ACC112 (cell line): ENCODE measurements at regions not wholly inside any gene's neighbourhood (a gene's known extent, or its start where the extent isn't known, plus 50 kb on each side); places are given as distances from the start of the nearest gene placed in this dataset.
"Not testable (repeated sequence)": the region's sequence is repeated elsewhere in the genome, so short reads cannot be mapped to it uniquely, and the experiment has no call there.

Experiments
- H2AFZ ChIP-seq: fragments of 200-600 bp; sonication (generic); one replicate; pipeline ENCODE4 v1.6.0; 2017; ENCODE audit warnings: antibody characterized with exemption, low read length; ENCODE audit not compliant: unreplicated experiment
- H3K27ac ChIP-seq: fragments of 200-600 bp; sonication (generic); 2 replicates; pipeline ENCODE4 v1.5.1; 2014; ENCODE audit warnings: low read depth, mild to moderate bottlenecking, antibody characterized with exemption, low read length, moderate library complexity
- H3K27me3 ChIP-seq: fragments of 200-600 bp; sonication (generic); 2 replicates; pipeline ENCODE4 v1.6.1; 2014; ENCODE audit warnings: mild to moderate bottlenecking, antibody characterized with exemption, low read length, moderate library complexity, mixed read lengths; ENCODE audit not compliant: insufficient read depth
- H3K36me3 ChIP-seq: fragments of 200-600 bp; sonication (generic); 2 replicates; pipeline ENCODE4 v1.6.1; 2016; ENCODE audit warnings: mild to moderate bottlenecking, antibody characterized with exemption, low read length, moderate library complexity, mixed read lengths; ENCODE audit not compliant: insufficient read depth
- H3K4me1 ChIP-seq: fragments of 200-600 bp; sonication (generic); one replicate; pipeline ENCODE4 v1.6.1; 2016; ENCODE audit warnings: low read length, mixed read lengths; ENCODE audit not compliant: insufficient read depth, unreplicated experiment, control insufficient read depth
- H3K4me3 ChIP-seq: fragments of 200-600 bp; sonication (generic); 2 replicates; pipeline ENCODE4 v1.5.1; 2014; ENCODE audit warnings: mild to moderate bottlenecking, low read depth, low read length
- H3K79me2 ChIP-seq: fragments of 200-600 bp; sonication (generic); one replicate; pipeline ENCODE4 v1.6.0; 2016; ENCODE audit warnings: low read length; ENCODE audit not compliant: control insufficient read depth, unreplicated experiment, insufficient read depth

DNA sequence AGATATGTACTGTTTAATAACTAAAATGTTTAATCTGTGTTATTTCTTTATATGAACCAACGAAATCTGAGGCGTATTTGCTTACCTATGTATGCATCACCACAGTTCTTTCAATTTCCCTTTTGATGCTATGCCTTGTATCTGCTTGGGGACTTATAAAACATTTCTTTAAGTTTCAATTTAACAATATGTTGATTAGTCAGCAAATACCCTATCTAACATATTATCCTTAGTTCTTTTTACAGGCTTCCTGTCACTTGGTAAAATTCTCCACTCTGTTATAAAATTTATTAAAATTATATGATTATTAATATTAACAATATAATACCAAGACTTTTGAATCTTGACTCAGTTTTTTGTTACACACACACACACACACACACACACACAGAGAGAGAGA, 174.3 kb downstream of the CPS1 start:
- H3K79me2 ChIP-seq, result no peaks in the 10 kb centered on the region
- H3K4me3 ChIP-seq, result no peak overlapping the region
- H3K36me3 ChIP-seq, result no peaks in the 10 kb centered on the region
- H3K4me1 ChIP-seq, result no peaks in the 10 kb centered on the region
- H3K27ac ChIP-seq, result no peak overlapping the region
- no peak overlapping the region for H2AFZ ChIP-seq
- no peaks in the 10 kb centered on the region for H3K27me3 ChIP-seq

DNA sequence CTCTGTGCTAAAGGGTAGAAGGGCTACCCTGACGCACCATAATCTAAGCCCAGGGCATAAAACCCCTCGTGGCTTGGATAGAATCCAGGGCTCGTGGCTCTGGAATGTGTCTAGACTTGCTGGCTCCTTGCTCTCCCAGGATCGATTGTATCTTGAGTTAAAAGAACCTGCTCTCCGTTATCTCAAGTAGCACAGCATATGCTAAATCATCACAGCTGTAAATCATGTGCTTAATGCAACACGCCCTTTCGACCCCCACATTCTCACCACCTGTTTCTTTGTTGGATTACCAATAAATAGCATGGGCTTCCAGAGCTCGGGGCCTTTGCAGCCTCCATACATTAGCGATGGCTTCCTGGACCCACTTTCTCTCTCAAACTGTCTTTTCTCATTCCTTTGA, 190.4 kb downstream of the CPS1 start:
- H3K79me2 ChIP-seq, H2AFZ ChIP-seq, H3K4me1 ChIP-seq, H3K27me3 ChIP-seq, H3K4me3 ChIP-seq, H3K36me3 ChIP-seq, H3K27ac ChIP-seq: not testable (repeated sequence)

DNA sequence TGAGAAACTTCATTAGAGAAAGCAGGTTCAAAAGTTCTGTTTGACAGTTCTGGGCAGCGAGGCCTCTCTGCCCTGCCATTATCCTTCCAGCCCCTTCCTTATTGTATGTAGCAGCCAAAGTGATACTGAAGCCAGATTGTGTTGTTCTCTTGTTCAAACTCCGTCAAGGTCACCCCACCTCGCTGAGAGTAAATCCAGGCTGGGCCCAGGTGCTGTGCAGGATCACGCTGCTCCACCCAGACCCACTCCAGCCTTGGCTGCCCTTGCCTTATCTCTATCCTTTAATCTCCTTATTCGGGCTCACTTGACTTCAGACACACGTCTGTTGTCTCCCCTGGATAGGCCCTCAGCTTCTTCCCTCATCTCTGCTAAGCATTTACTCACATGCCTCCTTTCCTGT, 196.1 kb downstream of the CPS1 start:
- Histone ChIP-seq H3K4me1 (no peaks in the 10 kb centered on the region), H3K27me3 (peaks cover 2% of the 10 kb centered on the region), H3K4me3 (no peak overlapping the region), H2AFZ (no peak overlapping the region), H3K36me3 (no peaks in the 10 kb centered on the region), H3K27ac (no peak overlapping the region), H3K79me2 (no peaks in the 10 kb centered on the region)

DNA sequence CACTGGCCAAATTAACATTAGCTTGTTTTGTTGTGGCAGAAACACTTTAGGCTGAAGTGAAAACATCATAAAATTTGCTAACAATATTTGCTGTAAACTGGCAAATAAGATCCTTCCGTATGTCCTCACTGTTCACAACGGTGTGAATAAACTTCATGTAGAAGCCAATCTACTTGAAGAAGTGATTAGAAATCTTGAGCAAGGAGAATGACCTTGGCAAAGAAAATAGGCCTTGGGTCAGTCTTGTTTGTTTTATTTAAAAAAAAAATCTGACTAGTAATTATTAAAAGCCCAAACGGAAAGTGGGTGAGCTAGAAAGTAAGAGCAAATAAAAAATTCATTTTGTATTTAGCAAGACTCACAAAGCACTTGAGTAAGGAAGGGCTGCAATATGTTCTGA, 197.0 kb downstream of the CPS1 start:
- Histone ChIP-seq H3K4me3 (no peak overlapping the region), H3K36me3 (no peaks in the 10 kb centered on the region), H3K27ac (no peak overlapping the region), H3K79me2 (no peaks in the 10 kb centered on the region), H2AFZ (no peak overlapping the region), H3K4me1 (no peaks in the 10 kb centered on the region), H3K27me3 (peaks cover 2% of the 10 kb centered on the region)

- Histone ChIP-seq H3K27ac (no peak overlapping the region), H3K79me2 (no peaks in the 10 kb centered on the region), H3K4me1 (no peaks in the 10 kb centered on the region), H3K27me3 (peaks cover 2% of the 10 kb centered on the region; the same call in 1 of the 2 replicates), H3K4me3 (no peak overlapping the region), H3K36me3 (no peaks in the 10 kb centered on the region), H2AFZ (no peak overlapping the region)
Observed at GRCh38 chr2:210756855-210757254, 200.5 kb downstream of the CPS1 start.

DNA sequence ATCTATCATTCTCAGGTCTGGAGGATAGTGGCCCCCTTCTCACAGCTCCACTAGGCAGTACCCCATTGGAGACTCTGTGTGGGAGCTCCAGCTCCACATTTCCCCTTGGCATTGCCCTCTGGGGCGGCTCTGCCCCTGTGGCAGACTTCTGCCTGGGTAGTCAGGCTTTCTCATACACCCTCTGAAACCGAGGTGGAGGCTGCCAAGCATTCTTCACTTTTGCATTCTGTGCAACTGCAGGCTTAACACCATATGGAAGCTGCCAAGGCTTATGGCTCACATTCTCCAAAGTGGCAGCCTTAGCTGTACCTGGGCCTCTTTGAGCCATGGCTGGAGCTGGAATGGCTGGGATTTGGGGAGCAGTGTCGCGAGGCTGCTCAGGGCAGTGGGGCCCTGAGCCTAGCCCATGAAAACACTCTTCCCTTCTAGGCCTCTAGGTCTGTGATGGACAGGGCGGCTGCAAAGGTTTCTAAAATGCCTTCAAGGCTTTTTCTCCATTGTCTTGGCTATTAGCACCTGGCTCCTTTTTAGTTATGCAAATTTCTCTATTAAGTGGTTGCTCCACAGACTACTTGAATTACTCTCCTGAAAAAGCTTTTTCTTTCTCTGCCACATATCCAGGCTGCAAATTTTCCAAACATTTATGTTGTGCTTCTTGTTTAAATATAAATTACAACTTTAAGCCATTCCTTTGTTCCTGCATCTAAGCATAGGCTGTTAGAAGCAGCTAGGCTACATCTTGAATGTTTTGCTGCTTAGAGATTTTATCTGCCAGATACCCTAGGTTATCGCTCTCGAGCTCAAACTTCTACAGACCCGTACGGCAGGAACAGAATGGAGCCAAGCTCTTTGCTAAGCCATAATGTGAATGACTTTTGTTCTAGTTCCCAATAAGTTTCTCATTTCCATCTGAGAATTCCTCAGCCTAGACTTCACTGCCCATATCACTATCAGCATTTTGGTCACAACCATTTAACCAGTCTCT, 206.5 kb downstream of the CPS1 start:
- Histone ChIP-seq H2AFZ (no peak overlapping the region), H3K36me3 (no peaks in the 10 kb centered on the region), H3K4me1 (no peaks in the 10 kb centered on the region), H3K27ac (no peak overlapping the region), H3K4me3 (no peak overlapping the region), H3K79me2 (no peaks in the 10 kb centered on the region), H3K27me3 (no peaks in the 10 kb centered on the region)

DNA sequence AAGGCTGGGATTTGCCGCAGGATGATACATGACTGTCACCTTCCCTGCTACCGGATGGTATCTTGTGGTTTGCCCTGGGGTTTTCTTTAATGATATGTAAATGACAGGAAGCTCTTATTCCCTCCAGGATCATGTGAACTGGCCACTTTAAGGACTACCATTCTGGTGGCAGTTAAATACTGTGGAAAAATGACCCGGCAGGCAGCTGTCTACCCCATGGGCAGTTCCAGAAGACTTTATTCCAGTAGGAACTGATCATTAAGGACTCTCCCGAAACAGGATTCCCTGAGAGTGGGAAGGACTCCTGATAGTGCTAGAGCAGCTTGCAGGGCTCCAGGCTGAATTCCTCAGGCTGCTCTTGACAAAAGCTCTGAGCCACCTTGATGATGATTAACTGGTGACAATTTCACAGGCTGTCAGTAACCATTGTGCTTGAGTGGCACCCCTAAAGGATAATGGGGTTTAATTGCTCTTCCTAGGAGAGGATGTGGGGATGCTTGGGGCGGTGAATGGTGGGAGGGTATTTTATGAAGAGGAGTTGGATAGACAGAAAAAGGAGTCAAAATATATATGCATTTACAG, 212.0 kb downstream of the CPS1 start:
- H3K27ac ChIP-seq, result no peak overlapping the region
- no peak overlapping the region for H2AFZ ChIP-seq
- no peaks in the 10 kb centered on the region for H3K4me1 ChIP-seq
- no peaks in the 10 kb centered on the region for H3K27me3 ChIP-seq
- no peak overlapping the region for H3K4me3 ChIP-seq
- no peaks in the 10 kb centered on the region for H3K36me3 ChIP-seq
- H3K79me2 ChIP-seq, result no peaks in the 10 kb centered on the region

- H3K4me1 ChIP-seq, result no peaks in the 10 kb centered on the region
- H3K27ac ChIP-seq, result no peak overlapping the region
- H3K27me3 ChIP-seq, result peaks cover 16% of the 10 kb centered on the region; the same call in 1 of the 2 replicates
- no peaks in the 10 kb centered on the region for H3K36me3 ChIP-seq
- H2AFZ ChIP-seq, result no peak overlapping the region
- H3K4me3 ChIP-seq, result no peak overlapping the region
- no peaks in the 10 kb centered on the region for H3K79me2 ChIP-seq
Observed at GRCh38 chr2:210776756-210777155, 220.4 kb downstream of the CPS1 start.

DNA sequence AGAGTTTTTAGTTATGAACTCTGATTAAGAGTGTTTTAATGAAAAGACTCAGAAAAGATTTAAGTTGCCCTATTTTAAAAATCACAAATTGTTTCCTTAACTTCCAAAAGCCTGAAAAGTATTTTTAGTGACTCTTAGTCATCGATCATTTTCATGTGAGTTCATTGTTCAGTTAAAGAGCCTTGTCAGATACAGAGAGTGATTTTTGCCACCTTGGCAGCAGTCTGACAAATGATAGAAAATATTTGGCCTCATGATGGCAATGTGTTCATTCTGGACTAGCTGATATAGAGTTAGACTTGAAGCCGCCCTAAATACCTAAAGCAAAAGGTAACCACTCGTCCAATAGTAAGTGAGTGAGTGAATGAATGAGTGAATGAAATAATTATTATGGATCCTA, 225.8 kb downstream of the CPS1 start:
- Histone ChIP-seq H3K27me3 (peaks cover 16% of the 10 kb centered on the region; the same call in 1 of the 2 replicates), H3K27ac (no peak overlapping the region), H3K36me3 (no peaks in the 10 kb centered on the region), H2AFZ (no peak overlapping the region), H3K4me1 (no peaks in the 10 kb centered on the region), H3K79me2 (no peaks in the 10 kb centered on the region), H3K4me3 (no peak overlapping the region)

- H3K27ac ChIP-seq, H2AFZ ChIP-seq, H3K79me2 ChIP-seq, H3K4me1 ChIP-seq, H3K4me3 ChIP-seq, H3K36me3 ChIP-seq, H3K27me3 ChIP-seq: not testable (repeated sequence)
Observed at GRCh38 chr2:210787831-210788230, 231.4 kb downstream of the CPS1 start.

- H2AFZ ChIP-seq, result no peak overlapping the region
- H3K4me3 ChIP-seq, result no peak overlapping the region
- H3K4me1 ChIP-seq, result no peaks in the 10 kb centered on the region
- no peaks in the 10 kb centered on the region for H3K79me2 ChIP-seq
- no peak overlapping the region for H3K27ac ChIP-seq
- H3K27me3 ChIP-seq, result no peaks in the 10 kb centered on the region
- H3K36me3 ChIP-seq, result no peaks in the 10 kb centered on the region
Observed at GRCh38 chr2:210792000-210792399, 235.6 kb downstream of the CPS1 start.
